ENCODE measurements at regions not wholly inside any gene's neighbourhood (a gene's known extent, or its start where the extent isn't known, plus 50 kb on each side); places are given as distances from the start of the nearest gene placed in this dataset.

GRCh38 chr19:28522545-28522922, 690.4 kb downstream of the UQCRFS1 start:
- DNase-seq, result no peak

- no peak for DNase-seq
Measured at GRCh38 chr19:28521614-28522544, 691.1 kb downstream of the UQCRFS1 start.

GRCh38 chr19:28520998-28521568, 691.9 kb downstream of the UQCRFS1 start:
- no peak for DNase-seq

- no peak for DNase-seq
Measured at GRCh38 chr19:28519952-28520861, 692.7 kb downstream of the UQCRFS1 start.

DNA sequence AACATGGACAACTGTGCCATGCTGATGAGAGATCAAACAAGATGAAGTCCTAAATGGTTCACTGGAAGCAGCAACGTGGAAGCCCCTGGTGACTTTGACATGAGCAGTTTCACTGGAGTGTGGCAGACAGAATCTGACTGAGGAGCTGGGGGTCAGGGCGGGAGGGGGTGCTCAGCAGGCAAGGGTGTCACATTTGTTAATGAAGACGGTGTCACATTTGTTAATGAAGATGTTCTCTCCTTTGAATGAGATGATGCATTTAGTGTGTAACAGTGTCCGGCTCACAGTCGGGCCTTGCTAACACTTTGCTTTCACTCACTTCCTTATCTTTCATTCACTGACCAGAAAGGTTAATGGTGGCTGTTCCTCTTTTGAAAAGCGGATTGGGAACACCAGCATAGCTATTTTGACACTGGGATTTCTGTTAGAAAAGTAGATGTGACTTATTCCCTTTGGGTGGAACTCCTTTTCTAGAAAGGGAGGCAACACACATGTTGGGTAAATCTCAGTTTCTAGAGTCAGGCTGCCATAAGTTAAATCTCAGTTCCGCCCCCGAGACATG, 693.7 kb downstream of the UQCRFS1 start:
- no peak for DNase-seq

DNA sequence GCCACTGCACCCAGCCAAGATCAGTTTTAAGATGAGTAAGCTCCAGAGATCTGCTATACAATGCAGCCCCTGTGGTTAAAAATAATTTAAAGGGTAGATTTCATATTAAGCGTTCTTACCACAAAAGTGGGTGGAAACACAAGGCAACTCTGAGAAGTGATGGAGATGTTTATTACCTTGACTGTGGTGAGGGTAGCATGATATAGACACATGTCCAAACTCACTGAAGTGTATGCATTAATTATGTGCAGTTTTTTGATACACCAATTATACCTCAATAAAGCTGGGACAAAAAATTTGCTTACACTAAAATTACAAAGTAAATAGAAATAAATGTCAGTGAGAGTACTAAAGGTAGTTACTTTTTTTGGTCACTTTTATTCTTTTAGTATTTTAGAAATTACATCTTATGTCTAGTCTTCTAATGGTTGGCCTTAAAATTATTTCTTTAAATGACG, 696.5 kb downstream of the UQCRFS1 start:
- DNase-seq, result no peak

- no peak for DNase-seq
Measured at GRCh38 chr19:28514166-28514565, 698.8 kb downstream of the UQCRFS1 start.

DNA sequence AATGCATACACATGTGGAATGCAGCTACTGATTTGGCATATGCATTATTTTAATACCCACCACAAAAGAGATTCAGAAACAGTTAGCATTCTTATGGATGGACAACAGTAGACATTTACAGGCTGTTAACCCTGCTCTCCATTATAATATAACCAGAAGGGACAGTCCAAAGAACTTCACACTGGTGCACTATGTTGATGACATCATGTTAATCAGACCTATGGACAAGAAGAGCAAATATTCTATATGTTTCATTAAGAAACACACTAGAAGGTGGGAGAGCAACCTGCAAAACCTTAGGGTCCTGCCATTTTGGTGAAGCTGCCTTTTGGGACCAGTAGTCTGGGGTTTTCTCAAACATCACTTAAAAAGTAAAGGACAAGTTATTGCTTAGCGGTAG, 701.3 kb downstream of the UQCRFS1 start:
- DNase-seq, result no peak

DNA sequence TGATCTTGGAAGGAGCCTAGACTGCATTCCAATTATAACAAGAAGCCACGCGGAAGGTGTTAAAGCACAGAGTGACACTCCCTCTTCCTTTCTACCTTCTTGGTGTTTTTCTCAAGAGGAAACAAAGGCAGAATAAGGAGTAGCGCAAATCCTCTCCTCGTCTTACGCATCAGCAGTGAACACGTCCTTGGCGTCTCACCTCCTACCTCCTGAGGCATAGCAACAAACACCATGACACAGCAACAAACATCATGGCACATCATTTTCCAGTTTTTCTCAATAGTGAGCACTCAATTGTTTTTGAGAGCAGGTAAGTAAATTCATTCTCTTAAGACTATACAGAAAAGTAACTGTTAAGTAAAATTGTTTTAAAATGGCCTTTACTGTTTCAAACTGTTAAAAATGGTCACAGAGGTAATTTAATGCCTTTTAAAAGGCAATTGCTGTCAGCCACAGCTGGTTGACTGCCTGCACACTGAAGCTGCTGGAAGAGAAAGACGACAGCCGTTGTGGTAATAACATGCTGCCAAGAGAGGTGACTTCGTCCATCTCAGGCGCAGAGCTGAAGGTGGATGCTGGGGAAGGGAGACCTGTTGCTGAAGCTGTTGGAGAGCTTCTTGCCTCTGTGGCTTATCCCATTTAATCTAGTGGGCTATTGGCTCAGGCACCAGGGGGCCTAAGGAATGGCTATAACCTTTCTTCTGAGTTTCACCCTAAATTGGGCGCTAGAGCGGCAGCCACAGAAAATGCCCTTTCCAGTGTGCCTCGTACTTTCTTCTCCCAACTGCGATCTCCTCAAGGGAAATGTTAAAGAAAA, 703.7 kb downstream of the UQCRFS1 start:
- no peak for DNase-seq

DNA sequence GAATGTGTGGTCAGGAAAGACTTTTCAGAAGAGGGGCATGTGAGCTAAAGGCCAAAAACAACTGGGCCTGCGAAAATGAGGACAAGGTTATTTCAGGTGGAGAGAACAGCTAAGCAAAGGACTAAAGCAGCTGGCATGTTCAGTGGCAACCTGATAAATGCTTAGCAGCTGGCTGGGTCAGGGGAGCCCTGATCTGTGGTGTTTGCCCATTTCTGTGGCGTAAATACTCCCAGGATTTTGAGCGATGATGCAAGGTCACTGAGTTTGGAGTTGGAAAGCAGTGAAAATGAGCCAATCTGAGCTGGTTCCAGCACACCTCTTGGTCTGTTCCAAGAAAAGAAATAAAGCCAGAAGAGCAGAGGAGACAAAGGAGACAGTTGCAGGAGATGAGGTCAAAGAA, 704.3 kb downstream of the UQCRFS1 start:
- DNase-seq, result no peak

DNA sequence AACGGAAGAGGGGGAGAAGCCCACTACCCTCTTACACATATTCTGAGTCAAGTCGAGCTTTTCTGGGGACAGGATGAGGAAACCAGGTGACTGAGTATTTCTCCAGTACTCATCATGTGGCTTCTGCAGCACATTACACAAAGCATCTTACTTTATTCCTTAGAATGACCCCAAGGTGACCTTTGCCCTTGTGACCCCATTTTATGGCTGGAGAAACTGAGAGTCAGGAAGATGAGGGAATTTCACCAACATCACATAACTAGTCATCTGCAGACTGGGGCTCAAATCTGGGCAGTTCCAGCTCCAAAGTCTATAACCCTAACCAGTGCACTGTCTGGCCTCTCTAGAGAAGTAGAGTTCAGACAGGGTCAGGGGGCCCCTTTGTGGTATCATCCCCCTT, 707.0 kb downstream of the UQCRFS1 start:
- no peak for DNase-seq

DNA sequence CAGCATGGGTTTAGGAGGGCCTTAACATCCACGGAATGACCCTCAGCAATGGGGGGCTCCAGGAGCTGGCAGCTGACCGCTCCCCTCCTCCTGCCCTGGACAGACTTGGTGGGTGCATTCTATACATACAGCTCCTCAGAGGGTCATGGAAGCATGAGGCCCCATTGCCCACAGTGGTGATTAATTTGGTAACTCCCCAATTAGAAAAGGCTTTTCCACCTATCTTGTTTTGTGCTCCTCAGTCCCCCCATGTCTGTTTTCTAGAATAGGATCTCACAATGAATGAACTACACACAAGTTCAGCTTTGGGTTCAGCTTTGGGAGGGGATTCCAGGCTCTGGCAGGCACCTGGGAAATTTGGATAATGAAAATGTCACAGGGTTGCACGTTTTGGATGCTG, 707.8 kb downstream of the UQCRFS1 start:
- no peak for DNase-seq

DNA sequence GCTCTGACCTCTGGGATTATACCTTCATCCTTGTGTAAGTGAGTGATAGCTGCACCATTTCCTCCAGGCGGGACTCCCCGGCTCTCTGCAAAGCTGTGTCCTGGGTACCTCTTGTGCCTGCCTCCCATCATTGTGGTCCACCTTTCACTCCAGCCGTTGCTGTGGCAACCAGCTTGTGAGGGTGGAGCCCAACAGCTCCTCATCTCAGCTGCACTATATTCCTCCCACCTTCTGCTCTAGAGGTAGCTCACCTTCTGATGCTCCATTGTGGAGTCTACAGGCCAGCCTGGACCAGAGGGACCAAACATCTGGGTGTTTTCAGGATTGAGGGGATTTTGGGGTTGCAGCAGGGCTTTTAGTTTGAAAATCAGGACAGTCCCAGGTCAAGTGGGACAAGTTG, 708.2 kb downstream of the UQCRFS1 start:
- DNase-seq, result no peak

- no peak for DNase-seq
Measured at GRCh38 chr19:28504139-28504538, 708.8 kb downstream of the UQCRFS1 start.

- no peak for DNase-seq
Measured at GRCh38 chr19:28502879-28503734, 709.8 kb downstream of the UQCRFS1 start.

DNA sequence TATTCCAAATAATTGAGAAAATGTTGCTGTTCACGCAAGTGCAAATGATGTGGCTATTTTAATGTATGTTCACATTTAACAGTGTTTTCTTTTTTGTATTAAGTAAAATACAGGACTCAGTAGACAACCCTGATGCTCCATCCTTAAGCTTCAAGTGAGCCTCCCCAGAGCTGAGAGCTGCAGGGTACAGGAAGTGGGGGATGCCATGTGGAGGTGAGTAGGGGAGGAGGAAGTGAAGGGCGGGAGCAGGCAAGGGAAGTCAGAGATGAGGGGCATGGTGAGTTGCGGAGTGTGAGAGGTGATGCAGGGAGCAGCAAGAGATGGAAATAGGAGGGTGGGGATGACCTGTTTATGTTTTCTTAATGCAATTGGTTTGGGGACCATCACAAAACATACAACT, 711.0 kb downstream of the UQCRFS1 start:
- DNase-seq, result no peak

- DNase-seq, result no peak
Measured at GRCh38 chr19:28500982-28501630, 711.8 kb downstream of the UQCRFS1 start.

DNA sequence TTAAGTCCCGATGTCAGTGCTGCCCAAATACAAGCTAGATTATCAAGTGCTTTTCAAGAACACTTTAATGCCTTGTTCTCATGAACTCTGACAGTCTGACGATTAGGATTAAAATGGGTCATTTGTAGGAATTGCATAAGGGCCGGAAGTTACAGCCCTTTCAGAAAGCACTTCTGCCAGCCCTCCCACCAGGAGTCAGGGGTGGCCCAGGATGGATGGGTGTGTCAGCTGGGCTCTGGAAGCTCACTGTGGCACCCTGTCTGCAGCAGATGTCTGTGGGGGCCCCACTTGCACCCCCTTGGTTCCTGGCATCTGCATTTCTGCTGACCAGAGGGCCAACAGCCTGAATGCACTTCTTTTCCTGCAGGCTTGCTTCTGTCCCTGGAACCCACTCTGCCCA, 712.7 kb downstream of the UQCRFS1 start:
- DNase-seq, result no peak

- DNase-seq, result no peak
Measured at GRCh38 chr19:28498404-28498976, 714.5 kb downstream of the UQCRFS1 start.

GRCh38 chr19:28497887-28498286, 715.1 kb downstream of the UQCRFS1 start:
- no peak for DNase-seq
